Trophoblast cell (in vitro differentiated cells and primary cell): ENCODE measurements at regions not wholly inside any gene's neighbourhood (a gene's known extent, or its start where the extent isn't known, plus 50 kb on each side); places are given as distances from the start of the nearest gene placed in this dataset.
A peak's percentile ranks its signal among the peaks of the same experiment; 100 is the strongest.
"Not testable (repeated sequence)": the region's sequence is repeated elsewhere in the genome, so short reads cannot be mapped to it uniquely, and the experiment has no call there.

Experiments used
- DNase-seq, 2 donors: peaks; one replicate each; pipeline ENCODE4 v3.0.0-alpha.2; 2016
- H2AFZ ChIP-seq: 2 replicates; pipeline ENCODE4 v1.6.1; 2013; ENCODE audit warnings: low read length, moderate library complexity, mild to moderate bottlenecking; ENCODE audit not compliant: insufficient read depth, poor library complexity
- H2AK5ac ChIP-seq: 2 replicates; pipeline ENCODE4 v1.6.1; 2013; ENCODE audit warnings: mild to moderate bottlenecking, low read length
- H2BK120ac ChIP-seq: 2 replicates; pipeline ENCODE4 v1.6.1; 2013; ENCODE audit warnings: low read length, mild to moderate bottlenecking, moderate library complexity; ENCODE audit not compliant: insufficient read depth, poor library complexity
- H2BK12ac ChIP-seq: 2 replicates; pipeline ENCODE4 v1.6.1; 2013; ENCODE audit warnings: mild to moderate bottlenecking, low read length, moderate library complexity
- H2BK5ac ChIP-seq: 2 replicates; pipeline ENCODE4 v1.6.1; 2013; ENCODE audit warnings: low read length, low read depth, moderate library complexity, mild to moderate bottlenecking; ENCODE audit not compliant: poor library complexity
- H3K14ac ChIP-seq: 2 replicates; pipeline ENCODE4 v1.6.1; 2013; ENCODE audit warnings: mild to moderate bottlenecking, low read length
- H3K18ac ChIP-seq: 2 replicates; pipeline ENCODE4 v1.6.1; 2013; ENCODE audit warnings: mild to moderate bottlenecking, low read length
- H3K23ac ChIP-seq: 2 replicates; pipeline ENCODE4 v1.6.1; 2013; ENCODE audit warnings: low read length
- H3K27ac ChIP-seq: 2 replicates; pipeline ENCODE4 v1.5.1; 2013; ENCODE audit warnings: low read depth, mild to moderate bottlenecking, inconsistent platforms, low read length, moderate library complexity
- H3K27me3 ChIP-seq: 2 replicates; pipeline ENCODE4 v1.6.1; 2013; ENCODE audit warnings: inconsistent platforms, mild to moderate bottlenecking, low read length, moderate library complexity; ENCODE audit not compliant: insufficient read depth
- H3K36me3 ChIP-seq, 2 experiments: 1 replicate in 1 of 2; 2 replicates in 1 of 2; pipeline ENCODE4 v1.6.1; 2013; ENCODE audit warnings: low read length in 2 of 2, mild to moderate bottlenecking in 2 of 2, moderate library complexity in 1 of 2; ENCODE audit not compliant: insufficient read depth in 2 of 2, control insufficient read depth in 1 of 2
- H3K4ac ChIP-seq: 2 replicates; pipeline ENCODE4 v1.6.1; 2013; ENCODE audit warnings: low read depth, mild to moderate bottlenecking, low read length, moderate library complexity
- H3K4me1 ChIP-seq, 2 experiments: 1 replicate in 1 of 2; 2 replicates in 1 of 2; pipeline ENCODE4 v1.6.1; 2013; ENCODE audit warnings: low read length in 2 of 2, mild to moderate bottlenecking in 2 of 2, moderate library complexity in 1 of 2; ENCODE audit not compliant: insufficient read depth in 2 of 2, control insufficient read depth in 1 of 2
- H3K4me2 ChIP-seq: 2 replicates; pipeline ENCODE4 v1.6.1; 2013; ENCODE audit warnings: inconsistent platforms, mild to moderate bottlenecking, low read length, moderate library complexity
- H3K4me3 ChIP-seq: 2 replicates; pipeline ENCODE4 v1.5.1; 2013; ENCODE audit warnings: mild to moderate bottlenecking, low read depth, low read length, inconsistent platforms
- H3K79me1 ChIP-seq: one replicate; pipeline ENCODE4 v1.6.1; 2013; ENCODE audit warnings: low read length
- H3K79me2 ChIP-seq: 2 replicates; pipeline ENCODE4 v1.6.1; 2013; ENCODE audit warnings: low read length, mild to moderate bottlenecking; ENCODE audit not compliant: control insufficient read depth, insufficient read depth, poor library complexity
- H3K9ac ChIP-seq: 2 replicates; pipeline ENCODE4 v1.6.1; 2013; ENCODE audit warnings: mild to moderate bottlenecking, low read length
- H3K9me3 ChIP-seq: 2 replicates; pipeline ENCODE4 v1.6.1; 2013; ENCODE audit warnings: low read depth, mild to moderate bottlenecking, control low read depth, inconsistent platforms, low read length; ENCODE audit not compliant: insufficient read depth
- H4K12ac ChIP-seq: 2 replicates; pipeline ENCODE4 v1.6.1; 2013; ENCODE audit warnings: low read depth, mild to moderate bottlenecking, low read length, moderate library complexity
- H4K8ac ChIP-seq: 2 replicates; pipeline ENCODE4 v1.6.1; 2013; ENCODE audit warnings: low read depth, mild to moderate bottlenecking, low read length, moderate library complexity
- H4K91ac ChIP-seq: one replicate; pipeline ENCODE4 v1.6.1; 2013; ENCODE audit warnings: low read depth, mild to moderate bottlenecking, low read length, moderate library complexity
- WGBS: extraction: QIAGEN DNeasy Blood & Tissue Kit; methylation state at CpG from one replicate; pipeline ENCODE4 v1.1.7; 2013; ENCODE audit warnings: missing lambda C conversion rate; ENCODE audit not compliant: insufficient read length, insufficient coverage; ENCODE audit errors: extremely low coverage; 5-methylcytosine and 5-hydroxymethylcytosine counted together

GRCh38 chr15:36026627-36027283 lies 480.8 kb upstream of the DPH6 start:
- no peak overlapping the region for H3K4ac ChIP-seq
- no peaks in the 10 kb centered on the region for H3K27me3 ChIP-seq
- WGBS, result no CpG with 5 or more reads among the region's 7 CpGs
- no peak overlapping the region for H2BK12ac ChIP-seq
- no peaks in the 10 kb centered on the region for H3K79me1 ChIP-seq
- no peak overlapping the region for H2BK5ac ChIP-seq
- no peak overlapping the region for H3K27ac ChIP-seq
- no peak overlapping the region for H3K14ac ChIP-seq
- no peak overlapping the region for H4K12ac ChIP-seq
- H2BK120ac ChIP-seq, result no peak overlapping the region
- no peaks in the 10 kb centered on the region for H3K9me3 ChIP-seq
- H4K91ac ChIP-seq, result no peak overlapping the region
- H3K36me3 ChIP-seq, result no peaks in the 10 kb centered on the region
- no peak overlapping the region for H2AK5ac ChIP-seq
- no peak for DNase-seq
- H3K4me3 ChIP-seq, result no peak overlapping the region
- no peak overlapping the region for H3K4me2 ChIP-seq
- H4K8ac ChIP-seq, result no peak overlapping the region
- no peak overlapping the region for H3K23ac ChIP-seq
- no peak overlapping the region for H3K9ac ChIP-seq
- H2AFZ ChIP-seq, result no peak overlapping the region
- H3K79me2 ChIP-seq, result no peaks in the 10 kb centered on the region
- H3K4me1 ChIP-seq, result no peaks in the 10 kb centered on the region
- no peak overlapping the region for H3K18ac ChIP-seq

- Histone ChIP-seq H3K23ac (no peak overlapping the region), H3K36me3 (no peaks in the 10 kb centered on the region), H3K4ac (no peak overlapping the region), H3K79me1 (no peaks in the 10 kb centered on the region), H2AFZ (no peak overlapping the region), H4K91ac (no peak overlapping the region), H3K14ac (no peak overlapping the region), H3K18ac (no peak overlapping the region), H3K9me3 (no peaks in the 10 kb centered on the region), H2BK5ac (no peak overlapping the region), H3K4me1 (no peaks in the 10 kb centered on the region), H2BK12ac (no peak overlapping the region), H3K27me3 (no peaks in the 10 kb centered on the region), H4K8ac (no peak overlapping the region), H3K4me3 (no peak overlapping the region), H3K9ac (no peak overlapping the region), H4K12ac (no peak overlapping the region), H3K4me2 (no peak overlapping the region), H3K27ac (no peak overlapping the region), H2BK120ac (no peak overlapping the region), H2AK5ac (no peak overlapping the region), H3K79me2 (no peaks in the 10 kb centered on the region)
- WGBS, result no CpG with 5 or more reads among the region's 5 CpGs
- DNase-seq, result peak; percentile 72 to 91
Measured at GRCh38 chr15:36029606-36030210, 483.7 kb upstream of the DPH6 start.

- H3K4me2 ChIP-seq, result no peak overlapping the region
- no peak overlapping the region for H3K14ac ChIP-seq
- no peak overlapping the region for H2BK120ac ChIP-seq
- H4K8ac ChIP-seq, result no peak overlapping the region
- H3K36me3 ChIP-seq, result no peaks in the 10 kb centered on the region
- H3K23ac ChIP-seq, result no peak overlapping the region
- H2BK12ac ChIP-seq, result no peak overlapping the region
- H3K4me3 ChIP-seq, result no peak overlapping the region
- H3K9me3 ChIP-seq, result no peaks in the 10 kb centered on the region
- no peak overlapping the region for H2AK5ac ChIP-seq
- H3K79me2 ChIP-seq, result no peaks in the 10 kb centered on the region
- H3K27ac ChIP-seq, result no peak overlapping the region
- H4K12ac ChIP-seq, result no peak overlapping the region
- H3K27me3 ChIP-seq, result no peaks in the 10 kb centered on the region
- DNase-seq, result no peak
- H3K4me1 ChIP-seq, result no peaks in the 10 kb centered on the region
- no peak overlapping the region for H3K9ac ChIP-seq
- no peak overlapping the region for H2AFZ ChIP-seq
- no peak overlapping the region for H4K91ac ChIP-seq
- no peak overlapping the region for H2BK5ac ChIP-seq
- no peaks in the 10 kb centered on the region for H3K79me1 ChIP-seq
- H3K18ac ChIP-seq, result no peak overlapping the region
- no CpG with 5 or more reads among the region's 5 CpGs for WGBS
- no peak overlapping the region for H3K4ac ChIP-seq
Measured at GRCh38 chr15:36039996-36040572, 494.1 kb upstream of the DPH6 start.

GRCh38 chr15:36047018-36047716 lies 501.2 kb upstream of the DPH6 start:
- H3K14ac ChIP-seq, H3K4me3 ChIP-seq, H3K27ac ChIP-seq, H2AK5ac ChIP-seq, H3K9me3 ChIP-seq, H3K27me3 ChIP-seq, H3K4me2 ChIP-seq, H3K4ac ChIP-seq, H4K12ac ChIP-seq, H2BK120ac ChIP-seq, H3K9ac ChIP-seq, H3K4me1 ChIP-seq, H2AFZ ChIP-seq, H3K79me1 ChIP-seq, H2BK12ac ChIP-seq, H3K18ac ChIP-seq, H2BK5ac ChIP-seq, H4K91ac ChIP-seq, H3K23ac ChIP-seq, H4K8ac ChIP-seq, H3K36me3 ChIP-seq, DNase-seq, H3K79me2 ChIP-seq: not testable (repeated sequence)
- WGBS, result no CpG with 5 or more reads among the region's 36 CpGs
